AG04450 (cell line): ENCODE measurements at regions not wholly inside any gene's neighbourhood (a gene's known extent, or its start where the extent isn't known, plus 50 kb on each side); places are given as distances from the start of the nearest gene placed in this dataset.

Experiments used
- CTCF ChIA-PET: fragments of 300-600, 350-600 bp; formaldehyde crosslinking; extraction: SDS; loops from one replicate; lab custom pipeline; 2022; ENCODE audit warnings: antibody characterized with exemption, inconsistent platforms; lab: Charles Lee
- POLR2A ChIA-PET: fragments of 350-600 bp; formaldehyde crosslinking; extraction: SDS; loops from one replicate; lab custom pipeline; 2021; ENCODE audit warnings: antibody characterized with exemption, inconsistent platforms; lab: Yijun Ruan, JAX
- DNase-seq: peaks from one replicate; pipeline ENCODE4 v3.0.0-alpha.2; 2011; ENCODE audit warnings: low read depth, low spot score
- H3K27ac ChIP-seq: one replicate; pipeline ENCODE4 v1.5.1; 2012; ENCODE audit warnings: low read depth, low read length, control low read depth
- H3K27me3 ChIP-seq: one replicate; pipeline ENCODE4 v1.6.0; 2012; ENCODE audit warnings: low read length; ENCODE audit not compliant: control insufficient read depth, insufficient read depth
- H3K4me3 ChIP-seq: 2 replicates; pipeline ENCODE4 v1.5.1; 2011; ENCODE audit warnings: mild to moderate bottlenecking, low read depth, low read length, control low read depth
- H3K9me3 ChIP-seq: 2 replicates; pipeline ENCODE4 v1.5.1; 2012; ENCODE audit warnings: low read length; ENCODE audit not compliant: control insufficient read depth, insufficient read depth
- CTCF ChIP-seq: IDR thresholded peaks from 2 replicates; pipeline ENCODE4 v1.5.1; 2011; ENCODE audit warnings: low read depth, low read length, control low read depth, inconsistent platforms

- TF ChIP-seq CTCF, result no peak
- CTCF ChIA-PET, result no interaction called here
- Histone ChIP-seq H3K27ac (no peak overlapping the region), H3K4me3 (no peak overlapping the region), H3K27me3 (peaks cover 23% of the 10 kb centered on the region), H3K9me3 (no peaks in the 10 kb centered on the region)
- DNase-seq, result no peak
- POLR2A ChIA-PET, result no interaction called here
These were observed 210.6 kb downstream of the CSNK2A3 start for GRCh38 chr11:11142430-11142829.

GRCh38 chr11:11141065-11141464 lies 212.0 kb downstream of the CSNK2A3 start:
- CTCF ChIA-PET, result no interaction called here
- POLR2A ChIA-PET, result no interaction called here
- Histone ChIP-seq H3K9me3 (no peaks in the 10 kb centered on the region), H3K27ac (no peak overlapping the region), H3K27me3 (peaks cover 25% of the 10 kb centered on the region), H3K4me3 (no peak overlapping the region)
- DNase-seq, result no peak
- TF ChIP-seq CTCF, result no peak

GRCh38 chr11:11140510-11140909 lies 212.5 kb downstream of the CSNK2A3 start:
- no peak for DNase-seq
- POLR2A ChIA-PET, result no interaction called here
- H3K9me3 ChIP-seq, result no peaks in the 10 kb centered on the region
- peaks cover 25% of the 10 kb centered on the region for H3K27me3 ChIP-seq
- CTCF ChIA-PET, result interaction anchor here (0.8 to 1.9 kb wide), 2 partner anchors 8 to 112 kb away, joined by 3 to 6 read pairs; no protein-coding TSS in a partner anchor
- H3K27ac ChIP-seq, result no peak overlapping the region
- H3K4me3 ChIP-seq, result no peak overlapping the region
- no peak for TF ChIP-seq CTCF

GRCh38 chr11:11137339-11137738 lies 215.7 kb downstream of the CSNK2A3 start:
- TF ChIP-seq CTCF, result no peak
- POLR2A ChIA-PET, result no interaction called here

GRCh38 chr11:11135820-11136476 lies 217.1 kb downstream of the CSNK2A3 start:
- peaks cover 10% of the 10 kb centered on the region for H3K27me3 ChIP-seq
- DNase-seq, result no peak
- H3K9me3 ChIP-seq, result no peaks in the 10 kb centered on the region
- TF ChIP-seq CTCF, result no peak
- POLR2A ChIA-PET, result no interaction called here
- H3K4me3 ChIP-seq, result no peak overlapping the region
- CTCF ChIA-PET, result interaction anchor here (0.6 kb wide), 1 partner anchor 99 kb away, joined by 3 read pairs; no protein-coding TSS in a partner anchor
- no peak overlapping the region for H3K27ac ChIP-seq

More at GRCh38 chr11:11137339-11137738, 215.7 kb downstream of the CSNK2A3 start:
- no peak for DNase-seq
- no peak overlapping the region for H3K4me3 ChIP-seq
- H3K27me3 ChIP-seq, result peaks cover 18% of the 10 kb centered on the region
- H3K27ac ChIP-seq, result no peak overlapping the region
- CTCF ChIA-PET, result no interaction called here
- no peaks in the 10 kb centered on the region for H3K9me3 ChIP-seq
